ENCODE measurements at regions not wholly inside any gene's neighbourhood (a gene's known extent, or its start where the extent isn't known, plus 50 kb on each side); places are given as distances from the start of the nearest gene placed in this dataset.

DNA sequence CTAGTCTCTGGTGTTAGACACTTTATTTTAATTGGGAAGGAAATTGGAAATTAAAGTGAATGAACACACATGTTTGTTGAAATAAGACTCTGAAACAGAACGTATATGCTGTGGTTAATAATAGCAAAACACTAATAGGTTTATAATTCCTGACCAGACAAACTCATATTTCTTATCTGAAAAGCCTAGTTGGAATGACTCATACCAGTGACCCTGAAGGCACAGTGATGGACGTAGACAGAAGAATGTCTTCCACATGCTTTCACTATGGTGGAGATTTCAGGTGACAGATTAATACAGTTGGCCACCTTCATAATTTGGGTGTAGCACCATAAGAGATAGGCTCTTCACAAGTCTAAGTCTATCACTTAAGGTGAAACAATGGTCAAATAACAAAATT, 83.0 kb upstream of the COL11A1 start:
- TF ChIP-seq POLR2A (IDR thresholded peaks at IDR 0.05) (no peak), CTCF (IDR thresholded peaks at IDR 0.05 in 8 of 11, conservative IDR thresholded peaks at IDR 0.05 in 3 of 11) (no peak)
